IPS DF 19.7 (cell line): ENCODE measurements at regions not wholly inside any gene's neighbourhood (a gene's known extent, or its start where the extent isn't known, plus 50 kb on each side); places are given as distances from the start of the nearest gene placed in this dataset.
"Not testable (repeated sequence)": the region's sequence is repeated elsewhere in the genome, so short reads cannot be mapped to it uniquely, and the experiment has no call there.

Experiments
- DNase-seq: peaks from one replicate; pipeline ENCODE4 v3.0.0-alpha.2; 2013; ENCODE audit warnings: low read depth, low spot score

DNA sequence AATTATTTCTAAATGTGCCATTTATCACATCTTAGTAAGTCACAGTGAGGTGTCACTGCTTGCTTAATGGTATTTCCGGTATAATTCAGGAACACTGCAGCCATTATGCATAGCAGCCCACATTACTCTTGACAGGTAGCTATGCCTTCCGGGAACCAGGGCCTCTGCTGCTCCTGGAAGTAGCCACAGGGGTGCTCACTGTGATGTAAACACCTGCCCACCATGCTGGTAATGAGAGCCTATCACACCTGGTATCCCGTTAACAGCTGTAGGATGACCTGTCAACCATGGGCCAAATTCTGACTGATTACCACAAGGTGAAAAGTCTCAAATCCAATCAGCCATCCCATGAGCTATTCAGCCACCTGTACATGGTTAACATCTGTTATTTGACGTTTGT, 647.0 kb upstream of the NXPH2 start:
- no peak for DNase-seq

GRCh38 chr2:139424101-139424500, 643.9 kb upstream of the NXPH2 start:
- DNase-seq, result no peak

DNA sequence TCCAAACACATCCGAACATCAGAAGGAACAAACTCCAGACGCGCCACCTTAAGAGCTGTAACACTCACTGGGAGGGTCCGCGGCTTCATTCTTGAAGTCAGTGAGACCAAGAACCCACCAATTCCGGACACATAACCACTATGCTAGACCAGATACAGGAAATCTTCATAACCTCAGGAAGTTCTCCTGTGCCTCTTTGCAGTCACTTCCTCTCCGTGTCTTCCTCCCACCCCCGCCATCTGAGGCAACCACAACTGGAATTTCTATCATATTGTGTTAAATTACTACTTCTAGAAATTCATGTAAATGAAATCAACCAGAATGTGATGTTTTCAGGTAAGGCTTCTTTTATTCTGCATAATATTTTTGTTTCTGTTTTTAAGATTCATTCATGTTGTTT, 631.0 kb upstream of the NXPH2 start:
- no peak for DNase-seq

- not testable (repeated sequence) for DNase-seq
These were observed 630.6 kb upstream of the NXPH2 start for GRCh38 chr2:139410833-139411174.

DNA sequence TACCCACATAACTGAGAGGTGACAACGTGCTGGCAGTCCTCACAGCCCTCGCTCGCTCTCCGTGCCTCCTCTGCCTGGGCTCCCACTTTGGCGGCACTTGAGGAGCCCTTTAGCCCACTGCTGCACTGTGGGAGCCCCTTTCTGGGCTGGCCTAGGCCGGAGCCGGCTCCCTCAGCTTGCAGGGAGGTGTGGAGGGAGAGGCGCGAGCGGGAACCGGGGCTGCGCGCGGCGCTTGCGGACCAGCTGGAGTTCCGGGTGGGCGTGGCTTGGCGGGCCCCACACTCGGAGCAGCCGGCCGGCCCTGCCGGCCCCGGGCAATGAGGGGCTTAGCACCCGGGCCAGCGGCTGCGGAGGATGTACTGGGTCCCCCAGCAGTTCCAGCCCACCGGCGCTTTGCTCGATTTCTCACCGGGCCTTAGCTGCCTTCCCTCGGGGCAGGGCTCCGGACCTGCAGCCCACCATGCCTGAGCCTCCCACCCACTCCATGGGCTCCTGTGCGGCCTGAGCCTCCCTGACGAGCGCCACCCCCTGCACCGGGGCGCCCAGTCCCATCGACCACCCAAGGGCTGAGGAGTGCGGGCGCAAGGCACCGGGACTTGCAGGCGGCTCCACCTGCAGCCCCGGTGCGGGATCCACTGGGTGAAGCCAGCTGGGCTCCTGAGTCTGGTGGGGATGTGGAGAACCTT, 630.1 kb upstream of the NXPH2 start:
- DNase-seq, result not testable (repeated sequence)

- no peak for DNase-seq
These were observed 629.0 kb upstream of the NXPH2 start for GRCh38 chr2:139409212-139409611.

DNA sequence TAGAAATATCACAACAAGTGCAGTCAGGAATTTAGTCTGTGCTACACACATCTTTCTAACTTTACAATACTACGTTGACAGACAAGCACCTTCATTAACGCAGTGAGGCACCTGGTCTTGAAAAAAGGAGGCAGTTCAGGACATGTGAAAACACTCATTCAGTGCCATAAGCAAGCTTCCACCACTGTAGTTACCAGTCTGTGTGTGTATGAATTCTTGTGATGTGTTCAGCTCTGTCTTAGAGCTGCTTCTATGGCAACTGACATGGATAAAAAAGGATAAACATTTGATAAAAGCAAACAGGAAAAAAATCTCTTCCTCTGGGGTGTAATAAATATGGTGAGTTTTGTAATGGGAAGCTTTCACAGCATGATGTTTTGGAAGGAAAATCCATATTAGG, 623.8 kb upstream of the NXPH2 start:
- no peak for DNase-seq

DNA sequence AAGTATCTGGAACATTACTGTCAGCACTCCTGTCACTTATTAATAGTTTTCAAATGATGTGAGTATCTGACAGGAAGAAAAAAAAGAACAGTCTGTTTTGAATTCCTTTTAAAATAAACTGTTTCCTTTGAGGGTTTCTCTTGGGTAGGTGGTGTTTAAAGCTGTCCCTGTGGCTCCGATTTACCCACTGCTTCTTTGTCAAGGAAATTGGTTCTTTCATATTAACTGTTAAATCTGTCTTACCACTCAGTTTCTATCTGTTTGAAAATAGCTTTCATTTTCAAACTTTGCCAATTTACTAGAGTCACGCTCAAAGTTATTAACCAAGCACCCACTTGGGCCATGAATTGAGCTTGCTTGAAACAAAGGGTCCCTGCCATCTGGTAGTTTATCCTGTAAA, 614.6 kb upstream of the NXPH2 start:
- DNase-seq, result no peak

DNA sequence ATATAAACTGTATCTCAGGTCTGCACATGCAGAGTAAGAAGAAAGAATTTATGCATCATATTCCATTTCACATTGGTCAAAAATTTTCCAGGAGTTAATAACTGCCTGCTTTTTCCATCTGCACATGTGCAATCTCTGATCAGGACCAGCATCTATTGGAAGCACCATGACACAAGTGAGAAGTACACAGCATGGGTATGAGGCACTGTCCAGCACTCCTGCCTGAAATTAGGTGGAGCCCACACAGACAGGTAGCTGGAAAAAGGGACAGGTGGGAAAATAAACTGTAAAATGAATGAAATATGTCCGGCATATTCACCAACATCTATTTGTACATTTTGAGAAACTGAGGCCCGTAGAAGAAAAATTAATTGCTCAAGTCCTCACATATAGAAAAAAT, 609.2 kb upstream of the NXPH2 start:
- DNase-seq, result no peak

GRCh38 chr2:139386401-139386800, 606.2 kb upstream of the NXPH2 start:
- no peak for DNase-seq

DNA sequence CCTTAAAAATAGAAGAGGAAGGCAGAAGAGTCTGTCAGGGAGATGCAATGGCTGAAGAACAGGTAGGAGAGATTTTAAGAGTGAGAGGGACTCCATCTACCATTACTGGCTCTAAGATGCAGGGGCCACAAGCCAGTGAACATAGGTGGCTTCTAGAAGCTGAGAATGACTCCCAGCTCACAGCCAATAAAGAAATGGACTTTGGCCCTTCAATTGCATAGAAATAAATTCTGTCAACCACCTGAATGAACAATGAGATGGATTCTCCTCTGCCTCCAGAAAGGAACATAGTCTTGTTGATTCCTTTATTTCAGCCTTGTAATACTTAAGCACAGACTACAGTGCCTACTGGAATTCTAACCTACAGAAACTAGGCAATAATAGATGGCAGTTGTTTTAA, 603.3 kb upstream of the NXPH2 start:
- no peak for DNase-seq

GRCh38 chr2:139380051-139380450, 599.9 kb upstream of the NXPH2 start:
- no peak for DNase-seq

- DNase-seq, result no peak
These were observed 598.2 kb upstream of the NXPH2 start for GRCh38 chr2:139378373-139378772.

- no peak for DNase-seq
These were observed 594.2 kb upstream of the NXPH2 start for GRCh38 chr2:139374296-139374850.

DNA sequence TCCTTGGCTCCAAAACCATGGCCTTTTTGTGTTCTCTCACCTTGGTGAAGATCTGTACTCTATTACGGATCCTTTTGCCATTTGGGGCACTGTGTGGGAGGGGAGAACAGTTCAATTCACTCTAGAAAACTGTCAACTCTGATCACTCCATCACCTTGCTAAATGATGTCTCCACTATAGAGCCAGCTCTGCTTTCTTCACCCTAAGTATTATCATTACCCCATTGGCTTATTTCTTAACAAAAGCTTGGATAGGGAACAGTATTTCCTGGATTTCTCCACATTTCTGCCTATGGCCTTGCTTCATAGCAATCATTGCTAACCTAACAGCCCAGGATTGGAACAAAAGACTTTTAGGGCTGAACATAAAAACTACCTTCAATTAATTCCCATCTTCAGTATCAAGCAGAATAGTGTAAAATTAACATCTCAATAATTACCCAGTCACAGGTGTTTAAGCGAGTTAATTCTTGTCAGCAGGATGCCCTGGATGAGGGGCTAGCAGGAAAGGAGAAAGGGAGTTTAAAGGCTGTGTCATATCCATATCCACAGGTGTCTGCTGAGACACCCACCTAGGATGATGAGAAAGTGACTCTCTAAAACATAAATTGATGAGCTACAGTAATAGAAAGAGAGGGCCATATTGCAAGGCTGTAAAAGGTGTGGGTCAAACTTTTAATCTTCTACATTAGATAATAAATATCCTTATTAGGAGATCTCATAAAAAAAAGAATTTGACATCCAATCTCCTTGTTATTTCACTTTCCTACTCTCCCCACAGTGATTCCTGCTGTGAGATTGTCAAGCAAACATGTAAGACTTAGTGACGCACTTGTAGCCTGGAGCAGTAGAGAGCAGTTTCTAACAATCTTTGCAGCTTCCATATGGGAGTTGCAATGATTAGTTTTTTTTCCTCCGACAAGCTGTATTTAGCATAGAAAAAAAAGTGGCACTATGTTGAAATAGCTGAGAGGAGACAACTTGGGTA, 589.5 kb upstream of the NXPH2 start:
- peak; percentile 59 for DNase-seq

DNA sequence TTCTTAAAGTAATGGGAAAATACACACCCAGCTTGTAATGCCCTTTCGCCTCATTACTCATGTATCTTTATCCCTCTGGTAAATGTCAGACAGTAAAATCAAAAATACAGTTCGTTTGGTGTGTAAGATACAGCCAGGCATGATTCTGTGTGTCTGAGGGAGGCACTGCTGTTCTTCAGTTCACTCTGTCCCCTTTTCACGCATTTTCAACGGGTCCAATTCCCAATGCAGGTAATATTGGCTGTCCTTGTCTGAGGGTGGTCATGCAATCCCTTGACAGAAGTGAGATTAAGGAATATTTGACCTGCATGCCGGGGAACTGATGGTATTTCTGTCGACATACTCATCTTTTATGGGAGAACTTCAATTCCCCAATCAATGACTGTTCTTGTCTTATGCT, 587.2 kb upstream of the NXPH2 start:
- no peak for DNase-seq

- DNase-seq, result no peak
These were observed 586.5 kb upstream of the NXPH2 start for GRCh38 chr2:139366681-139367080.

DNA sequence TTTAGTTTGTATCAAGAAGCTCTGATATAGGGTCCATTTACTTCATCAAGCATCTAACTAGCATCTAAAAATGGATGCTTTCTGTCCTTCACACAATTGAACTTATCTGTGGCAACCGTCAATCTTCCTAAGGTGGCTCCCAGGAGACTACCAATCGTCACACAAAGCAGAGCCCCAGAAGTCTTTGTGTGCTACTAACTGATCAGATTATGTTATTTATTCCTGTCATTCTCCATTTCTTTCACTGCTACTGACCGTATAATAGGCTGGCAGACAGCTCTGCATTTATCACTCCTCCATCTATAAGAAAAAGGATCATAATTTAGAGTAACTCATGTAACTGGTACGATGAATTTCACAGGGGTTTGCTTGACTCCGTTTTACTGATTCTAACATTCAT, 585.0 kb upstream of the NXPH2 start:
- no peak for DNase-seq

- DNase-seq, result no peak
These were observed 580.5 kb upstream of the NXPH2 start for GRCh38 chr2:139360654-139361053.

DNA sequence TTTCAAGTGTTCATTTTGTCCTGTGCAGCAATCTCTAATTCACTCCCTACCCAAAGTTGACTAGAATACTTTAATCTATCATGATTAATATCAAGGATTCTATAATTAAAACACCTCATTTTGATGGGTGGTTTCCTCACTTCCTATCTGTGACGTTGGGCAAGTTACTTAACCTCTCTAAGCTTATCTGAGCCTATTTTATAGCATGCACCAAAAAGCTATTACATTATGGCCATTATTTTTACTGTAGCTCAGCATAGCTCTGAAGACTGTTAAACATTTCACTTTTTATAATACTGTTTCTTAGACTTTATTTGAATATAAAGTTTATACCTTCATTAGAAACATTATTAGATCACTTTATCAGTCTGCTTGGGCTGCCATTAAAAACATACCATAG, 579.6 kb upstream of the NXPH2 start:
- no peak for DNase-seq

DNA sequence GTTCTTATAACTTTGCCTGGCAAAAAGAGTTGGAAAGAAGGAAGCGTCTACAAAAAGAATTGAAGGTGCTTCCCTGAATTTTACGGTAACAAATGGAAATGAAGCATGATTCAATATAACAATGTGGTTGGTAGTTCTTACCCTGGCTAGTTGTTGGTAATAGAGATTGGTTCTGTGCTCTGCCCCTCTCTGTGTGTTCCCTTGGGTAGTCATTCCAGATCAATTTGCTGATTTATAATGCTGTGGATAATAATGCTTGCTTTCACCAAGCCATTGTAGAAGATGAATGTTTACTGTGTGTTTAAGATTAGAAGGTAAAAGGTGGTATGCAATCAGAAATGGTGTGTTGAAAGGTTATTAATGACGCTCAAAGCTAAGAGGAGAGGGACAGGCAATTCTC, 577.8 kb upstream of the NXPH2 start:
- DNase-seq, result no peak

GRCh38 chr2:139354518-139354917, 574.3 kb upstream of the NXPH2 start:
- DNase-seq, result no peak

GRCh38 chr2:139353874-139354273, 573.7 kb upstream of the NXPH2 start:
- DNase-seq, result no peak
